ENCODE measurements at regions not wholly inside any gene's neighbourhood (a gene's known extent, or its start where the extent isn't known, plus 50 kb on each side); places are given as distances from the start of the nearest gene placed in this dataset.

DNA sequence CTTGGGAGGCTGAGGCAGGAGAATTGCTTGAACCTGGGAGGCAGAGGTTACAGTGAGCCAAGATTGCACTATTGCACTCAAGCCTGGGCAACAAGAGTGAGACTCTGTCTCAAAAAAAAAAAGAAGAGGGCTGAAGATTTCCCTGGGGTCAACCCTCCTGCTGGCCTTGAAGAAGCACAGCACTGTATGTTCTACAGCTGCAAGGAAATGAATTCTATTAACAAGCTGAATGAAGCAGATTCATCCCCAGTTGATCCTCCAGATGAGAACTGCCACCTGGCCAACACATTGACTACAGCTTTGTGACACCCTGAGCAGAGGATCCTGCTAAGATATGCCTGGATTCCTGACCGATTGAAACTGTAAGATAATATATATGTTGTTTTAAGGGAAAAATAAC lies 129.5 kb downstream of the ADSS2 start:
- BruUV-seq (replicated peaks), result no TSS peak

DNA sequence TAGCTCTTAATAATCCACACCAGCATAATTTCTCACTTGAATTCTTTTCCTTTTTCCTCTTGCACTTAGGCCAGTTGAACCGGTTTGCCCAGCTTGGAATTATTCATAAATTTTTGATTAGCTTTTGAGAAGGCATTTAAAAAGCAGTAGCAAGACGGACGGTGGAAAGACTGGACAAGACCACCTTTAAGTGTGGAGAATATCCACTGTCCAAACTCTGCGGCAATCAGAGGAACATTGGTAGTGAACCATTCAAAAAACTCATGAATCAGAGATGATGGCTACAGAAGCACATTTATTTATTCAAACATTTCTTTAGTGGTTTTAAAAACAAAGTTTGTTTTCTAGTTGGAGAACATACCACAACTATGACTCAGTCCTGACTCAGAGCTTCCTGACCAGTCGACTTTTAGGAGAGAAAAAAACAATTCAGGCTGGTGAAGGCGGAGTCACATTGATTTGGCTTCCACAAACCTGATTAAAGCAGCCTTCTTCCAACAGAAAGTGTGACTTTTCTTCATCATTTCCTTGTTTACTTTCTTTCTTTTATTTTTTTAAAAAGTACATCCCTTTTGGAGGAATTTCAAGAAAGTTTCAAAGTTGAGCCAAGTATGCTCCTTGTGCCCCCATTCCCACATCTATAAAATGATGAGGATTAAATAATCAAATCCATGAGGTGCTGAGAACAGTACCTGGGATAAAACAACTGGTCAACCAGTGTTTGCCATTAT lies 128.8 kb downstream of the ADSS2 start:
- H3K36me3 ChIP-seq (ENCODE audit: control insufficient read depth, insufficient read depth, low read length), result no peaks in the 10 kb centered on the region
- peak in 1 of 2 experiments; percentile 43 for DNase-seq
- H3K9me3 ChIP-seq, result no peaks in the 10 kb centered on the region
- Mint-ChIP-seq H3K9me3 (ENCODE audit: unreplicated experiment) (no peaks in the 10 kb centered on the region), H3K4me3 (ENCODE audit: unreplicated experiment) (no peak overlapping the region), H3K27ac (ENCODE audit: unreplicated experiment) (peak overlapping the region; percentile 65), H3K27me3 (ENCODE audit: insufficient read depth, unreplicated experiment) (no peaks in the 10 kb centered on the region), H3K36me3 (ENCODE audit: insufficient read depth, unreplicated experiment) (no peaks in the 10 kb centered on the region), H3K4me1 (ENCODE audit: low read depth, unreplicated experiment) (peaks cover 27% of the 10 kb centered on the region)
- H3K27me3 ChIP-seq (replicated peaks; ENCODE audit: control insufficient read depth, insufficient read depth, low read length), result no peaks in the 10 kb centered on the region
- CTCF ChIA-PET, result no interaction called here
- intact Hi-C loops (cut with micrococcal nuclease; ENCODE audit: unreplicated experiment), result no loop called here
- H3K4me3 ChIP-seq (ENCODE audit: low read depth, low read length), result no peak overlapping the region
- TF ChIP-seq, protein P1, sequence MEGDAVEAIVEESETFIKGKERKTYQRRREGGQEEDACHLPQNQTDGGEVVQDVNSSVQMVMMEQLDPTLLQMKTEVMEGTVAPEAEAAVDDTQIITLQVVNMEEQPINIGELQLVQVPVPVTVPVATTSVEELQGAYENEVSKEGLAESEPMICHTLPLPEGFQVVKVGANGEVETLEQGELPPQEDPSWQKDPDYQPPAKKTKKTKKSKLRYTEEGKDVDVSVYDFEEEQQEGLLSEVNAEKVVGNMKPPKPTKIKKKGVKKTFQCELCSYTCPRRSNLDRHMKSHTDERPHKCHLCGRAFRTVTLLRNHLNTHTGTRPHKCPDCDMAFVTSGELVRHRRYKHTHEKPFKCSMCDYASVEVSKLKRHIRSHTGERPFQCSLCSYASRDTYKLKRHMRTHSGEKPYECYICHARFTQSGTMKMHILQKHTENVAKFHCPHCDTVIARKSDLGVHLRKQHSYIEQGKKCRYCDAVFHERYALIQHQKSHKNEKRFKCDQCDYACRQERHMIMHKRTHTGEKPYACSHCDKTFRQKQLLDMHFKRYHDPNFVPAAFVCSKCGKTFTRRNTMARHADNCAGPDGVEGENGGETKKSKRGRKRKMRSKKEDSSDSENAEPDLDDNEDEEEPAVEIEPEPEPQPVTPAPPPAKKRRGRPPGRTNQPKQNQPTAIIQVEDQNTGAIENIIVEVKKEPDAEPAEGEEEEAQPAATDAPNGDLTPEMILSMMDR (IDR thresholded peaks at IDR 0.05; ENCODE audit: insufficient read depth in 1 of 2, low read depth in 1 of 2, low read length in 1 of 2, severe bottlenecking in 1 of 2, unreplicated experiment in 1 of 2), result no peak
- peaks cover 42% of the 10 kb centered on the region for H3K4me1 ChIP-seq
- BruUV-seq (replicated peaks), result no TSS peak
- POLR2A ChIA-PET, result no interaction called here

More for the DNA sequence above, 129.5 kb downstream of the ADSS2 start:
- no peak for DNase-seq
- peaks cover 35% of the 10 kb centered on the region for H3K4me1 ChIP-seq
- TF ChIP-seq, protein P1 (IDR thresholded peaks at IDR 0.05; ENCODE audit: insufficient read depth in 1 of 2, low read depth in 1 of 2, low read length in 1 of 2, severe bottlenecking in 1 of 2, unreplicated experiment in 1 of 2), result no peak
- H3K27me3 ChIP-seq (replicated peaks; ENCODE audit: control insufficient read depth, insufficient read depth, low read length), result no peaks in the 10 kb centered on the region
- Mint-ChIP-seq H3K4me1 (ENCODE audit: low read depth, unreplicated experiment) (peaks cover 23% of the 10 kb centered on the region), H3K27ac (ENCODE audit: unreplicated experiment) (peak overlapping the region; percentile 65), H3K36me3 (ENCODE audit: insufficient read depth, unreplicated experiment) (no peaks in the 10 kb centered on the region), H3K4me3 (ENCODE audit: unreplicated experiment) (no peak overlapping the region), H3K27me3 (ENCODE audit: insufficient read depth, unreplicated experiment) (no peaks in the 10 kb centered on the region), H3K9me3 (ENCODE audit: unreplicated experiment) (no peaks in the 10 kb centered on the region)
- ChIA-PET CTCF (no interaction called here), POLR2A (no interaction called here)
- H3K9me3 ChIP-seq, result no peaks in the 10 kb centered on the region
- H3K36me3 ChIP-seq (ENCODE audit: control insufficient read depth, insufficient read depth, low read length), result no peaks in the 10 kb centered on the region
- no peak overlapping the region for H3K4me3 ChIP-seq (ENCODE audit: low read depth, low read length)
- intact Hi-C loops (cut with micrococcal nuclease; ENCODE audit: unreplicated experiment), result no loop called here

DNA sequence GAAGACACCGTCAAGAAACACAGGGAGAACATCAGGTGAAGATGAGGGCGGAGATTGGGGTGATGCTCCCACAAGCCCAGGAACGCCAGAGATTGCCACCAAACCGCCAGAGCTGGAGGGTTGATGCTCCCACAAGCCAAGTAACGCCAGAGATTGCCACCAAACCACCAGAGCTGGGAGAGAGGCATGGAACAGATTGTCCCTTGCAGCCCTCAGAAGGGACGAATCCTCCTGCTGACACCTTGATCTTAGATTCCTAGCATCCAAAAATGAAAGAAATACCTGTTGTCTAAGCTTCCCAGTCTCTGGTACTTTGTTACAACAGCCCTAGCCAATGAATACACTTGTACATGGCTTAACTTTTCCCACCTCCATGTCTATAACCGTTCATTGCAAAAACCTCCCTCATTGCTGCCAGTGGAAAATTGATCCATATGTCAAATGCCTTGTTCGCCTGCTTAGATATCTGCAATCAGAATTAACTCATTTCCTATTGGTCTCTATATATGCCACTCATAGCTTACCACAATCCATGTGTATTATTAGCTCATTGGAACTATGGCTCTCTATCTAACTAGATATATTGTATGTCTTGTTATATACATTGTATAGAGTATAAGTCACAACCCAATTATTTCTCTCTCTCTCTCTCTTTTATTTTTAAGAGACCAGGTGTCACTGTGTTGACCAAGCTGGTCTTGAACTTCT lies 127.4 kb downstream of the ADSS2 start:
- no peaks in the 10 kb centered on the region for H3K9me3 ChIP-seq
- ChIA-PET POLR2A (no interaction called here), CTCF (no interaction called here)
- Mint-ChIP-seq H3K9me3 (ENCODE audit: unreplicated experiment) (no peaks in the 10 kb centered on the region), H3K4me3 (ENCODE audit: unreplicated experiment) (no peak overlapping the region), H3K4me1 (ENCODE audit: low read depth, unreplicated experiment) (peaks cover 27% of the 10 kb centered on the region), H3K27ac (ENCODE audit: unreplicated experiment) (no peak overlapping the region), H3K36me3 (ENCODE audit: insufficient read depth, unreplicated experiment) (no peaks in the 10 kb centered on the region), H3K27me3 (ENCODE audit: insufficient read depth, unreplicated experiment) (no peaks in the 10 kb centered on the region)
- no TSS peak for BruUV-seq (replicated peaks)
- no peaks in the 10 kb centered on the region for H3K36me3 ChIP-seq (ENCODE audit: control insufficient read depth, insufficient read depth, low read length)
- H3K4me3 ChIP-seq (ENCODE audit: low read depth, low read length), result no peak overlapping the region
- no peak for DNase-seq
- no peaks in the 10 kb centered on the region for H3K27me3 ChIP-seq (replicated peaks; ENCODE audit: control insufficient read depth, insufficient read depth, low read length)
- H3K4me1 ChIP-seq, result peaks cover 42% of the 10 kb centered on the region
- TF ChIP-seq, protein P1 (IDR thresholded peaks at IDR 0.05; ENCODE audit: insufficient read depth in 1 of 2, low read depth in 1 of 2, low read length in 1 of 2, severe bottlenecking in 1 of 2, unreplicated experiment in 1 of 2), result no peak
- intact Hi-C loops (cut with micrococcal nuclease; ENCODE audit: unreplicated experiment), result no loop called here

All from Caco-2 (cell line).